ENCODE measurements at regions not wholly inside any gene's neighbourhood (a gene's known extent, or its start where the extent isn't known, plus 50 kb on each side); places are given as distances from the start of the nearest gene placed in this dataset.

DNA sequence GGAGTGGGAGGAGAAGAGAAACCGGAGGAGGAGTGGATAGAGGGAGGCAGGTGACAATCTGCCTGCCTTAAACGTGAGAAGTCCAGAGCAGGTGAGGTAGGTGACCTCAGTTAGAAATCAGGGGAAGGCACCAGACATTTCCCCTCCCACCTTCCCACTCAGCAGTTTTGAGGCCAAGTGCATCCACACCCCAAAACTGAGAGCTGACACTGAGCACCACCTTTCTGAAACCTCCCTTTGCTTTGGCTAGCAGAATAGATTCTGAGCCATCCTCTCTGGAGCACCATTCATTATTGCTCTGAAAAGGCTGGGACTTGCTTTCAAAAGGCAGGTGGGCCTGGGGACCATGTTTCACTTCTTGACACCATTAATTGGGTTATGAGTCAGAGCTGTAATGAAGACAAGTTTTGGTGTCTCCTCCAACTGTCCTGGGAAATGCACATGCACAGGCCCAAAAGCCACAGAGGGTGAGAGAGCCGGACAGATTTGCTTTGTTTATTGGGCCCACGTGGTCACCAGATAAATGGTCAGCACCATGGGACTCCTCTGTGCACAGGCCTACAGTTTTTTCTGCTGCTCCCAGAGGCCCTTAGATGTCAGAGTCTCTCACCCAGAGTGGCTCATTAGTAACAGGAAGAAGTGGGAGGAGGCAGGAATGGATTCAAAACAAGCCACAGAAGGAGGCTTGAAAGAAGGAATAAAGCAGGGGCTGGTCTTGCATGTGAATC, 314.7 kb downstream of the TLE1 start:
- Histone ChIP-seq H3K27ac (ENCODE audit: low read depth in 1 of 3, low read length in 2 of 3) (no peak overlapping the region), H3K27me3 (ENCODE audit: control insufficient read depth in 3 of 3, insufficient read depth in 3 of 3, low read length in 3 of 3) (no peaks in the 10 kb centered on the region), H3K4me1 (ENCODE audit: control insufficient read depth in 3 of 3, insufficient read depth in 2 of 3, low read depth in 1 of 3, low read length in 2 of 3) (no peaks in the 10 kb centered on the region), H3K9me3 (ENCODE audit: control insufficient read depth in 2 of 2, insufficient read depth in 1 of 2, low read depth in 1 of 2, low read length in 1 of 2) (no peaks in the 10 kb centered on the region), H3K4me3 (ENCODE audit: low read depth in 1 of 3, low read length in 3 of 3) (no peak overlapping the region), H3K36me3 (ENCODE audit: control insufficient read depth in 3 of 3, insufficient read depth in 2 of 3, low read depth in 1 of 3, low read length in 3 of 3) (no peaks in the 10 kb centered on the region)
- FAIRE-seq (no peak), DNase-seq (no peak)
- WGBS, 3 donors, result 46 to 68% (median 55%) methylated on average over 4 of the region's 4 CpGs

GRCh38 chr9:81373294-81373693, 316.1 kb downstream of the TLE1 start:
- Histone ChIP-seq H3K4me3 (ENCODE audit: low read depth in 1 of 3, low read length in 3 of 3) (no peak overlapping the region), H3K27ac (ENCODE audit: low read depth in 1 of 3, low read length in 2 of 3) (no peak overlapping the region), H3K36me3 (ENCODE audit: control insufficient read depth in 3 of 3, insufficient read depth in 2 of 3, low read depth in 1 of 3, low read length in 3 of 3) (no peaks in the 10 kb centered on the region), H3K27me3 (ENCODE audit: control insufficient read depth in 3 of 3, insufficient read depth in 3 of 3, low read length in 3 of 3) (no peaks in the 10 kb centered on the region), H3K9me3 (ENCODE audit: control insufficient read depth in 2 of 2, insufficient read depth in 1 of 2, low read depth in 1 of 2, low read length in 1 of 2) (no peaks in the 10 kb centered on the region), H3K4me1 (ENCODE audit: control insufficient read depth in 3 of 3, insufficient read depth in 2 of 3, low read depth in 1 of 3, low read length in 2 of 3) (no peaks in the 10 kb centered on the region)
- FAIRE-seq (no peak), DNase-seq (no peak)
- 67 to 80% (median 71%) methylated on average over 4 of the region's 4 CpGs for WGBS, 3 donors

DNA sequence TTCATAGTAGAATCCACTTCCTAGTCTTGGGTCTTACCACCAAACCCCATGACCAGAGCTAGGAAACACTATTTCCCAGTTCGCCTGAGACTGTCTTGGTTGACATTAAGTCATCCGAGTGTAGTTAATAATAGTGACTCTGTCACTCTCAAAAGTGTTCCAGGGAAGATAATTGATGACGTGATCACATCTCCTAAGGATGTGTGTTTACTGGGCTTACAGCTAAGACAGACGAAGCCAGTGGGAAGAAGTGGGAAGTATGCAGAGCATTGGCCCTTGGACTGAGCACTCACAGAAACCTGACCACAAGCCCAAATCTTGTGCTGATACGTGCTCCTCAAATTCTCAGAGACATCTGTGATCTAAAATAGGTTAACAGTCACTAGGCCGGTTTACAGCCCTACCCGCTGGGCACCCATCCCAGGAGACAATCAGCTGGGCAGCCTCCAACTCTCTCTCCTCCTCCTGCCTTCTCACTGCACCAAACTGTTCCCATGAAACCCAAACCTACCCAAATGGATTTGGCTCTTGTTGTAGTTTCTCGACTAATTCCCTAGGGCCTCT, 316.6 kb downstream of the TLE1 start:
- Histone ChIP-seq H3K27ac (ENCODE audit: low read depth in 1 of 3, low read length in 2 of 3) (no peak overlapping the region), H3K36me3 (ENCODE audit: control insufficient read depth in 3 of 3, insufficient read depth in 2 of 3, low read depth in 1 of 3, low read length in 3 of 3) (no peaks in the 10 kb centered on the region), H3K27me3 (ENCODE audit: control insufficient read depth in 3 of 3, insufficient read depth in 3 of 3, low read length in 3 of 3) (no peaks in the 10 kb centered on the region), H3K9me3 (ENCODE audit: control insufficient read depth in 2 of 2, insufficient read depth in 1 of 2, low read depth in 1 of 2, low read length in 1 of 2) (no peaks in the 10 kb centered on the region), H3K4me3 (ENCODE audit: low read depth in 1 of 3, low read length in 3 of 3) (no peak overlapping the region), H3K4me1 (ENCODE audit: control insufficient read depth in 3 of 3, insufficient read depth in 2 of 3, low read depth in 1 of 3, low read length in 2 of 3) (no peaks in the 10 kb centered on the region)
- FAIRE-seq (no peak), DNase-seq (no peak)
- WGBS, 3 donors, result 69 to 78% (median 76%) methylated on average over 8 of the region's 8 CpGs

DNA sequence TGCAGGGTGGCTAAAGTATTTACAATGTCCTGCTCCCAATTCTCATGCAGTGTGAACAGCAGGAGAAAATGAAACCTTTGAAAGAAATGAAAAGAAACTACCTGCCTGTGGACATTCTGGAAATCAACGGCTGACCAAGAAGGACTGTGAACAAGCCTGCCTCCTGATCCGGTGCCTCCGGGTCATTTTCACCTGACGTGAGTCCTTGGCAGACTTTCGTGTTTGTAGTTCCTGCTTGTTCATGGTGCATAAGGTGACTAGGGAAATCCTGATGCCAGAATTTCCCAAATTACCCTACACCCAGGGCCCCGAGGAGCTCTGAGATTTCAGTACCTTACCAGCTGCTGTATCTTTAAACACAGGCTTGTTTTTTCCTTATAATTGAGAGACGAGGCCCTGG, 317.5 kb downstream of the TLE1 start:
- H3K36me3 ChIP-seq (ENCODE audit: control insufficient read depth in 3 of 3, insufficient read depth in 2 of 3, low read depth in 1 of 3, low read length in 3 of 3), result no peaks in the 10 kb centered on the region
- peaks cover 0 to under 1% of the 10 kb centered on the region in 2 donors for H3K9me3 ChIP-seq (ENCODE audit: control insufficient read depth in 2 of 2, insufficient read depth in 1 of 2, low read depth in 1 of 2, low read length in 1 of 2)
- H3K27me3 ChIP-seq (ENCODE audit: control insufficient read depth in 3 of 3, insufficient read depth in 3 of 3, low read length in 3 of 3), result no peaks in the 10 kb centered on the region
- WGBS, 3 donors, result 83 to 86% (median 83%) methylated on average over 7 of the region's 7 CpGs
- H3K4me1 ChIP-seq (ENCODE audit: control insufficient read depth in 3 of 3, insufficient read depth in 2 of 3, low read depth in 1 of 3, low read length in 2 of 3), result no peaks in the 10 kb centered on the region
- H3K4me3 ChIP-seq (ENCODE audit: low read depth in 1 of 3, low read length in 3 of 3), result no peak overlapping the region
- no peak overlapping the region for H3K27ac ChIP-seq (ENCODE audit: low read depth in 1 of 3, low read length in 2 of 3)
- no peak for DNase-seq
- FAIRE-seq, result no peak

GRCh38 chr9:81370650-81371049, 318.7 kb downstream of the TLE1 start:
- no peak overlapping the region for H3K27ac ChIP-seq (ENCODE audit: low read depth in 1 of 3, low read length in 2 of 3)
- H3K4me1 ChIP-seq (ENCODE audit: control insufficient read depth in 3 of 3, insufficient read depth in 2 of 3, low read depth in 1 of 3, low read length in 2 of 3), result no peaks in the 10 kb centered on the region
- H3K36me3 ChIP-seq (ENCODE audit: control insufficient read depth in 3 of 3, insufficient read depth in 2 of 3, low read depth in 1 of 3, low read length in 3 of 3), result no peaks in the 10 kb centered on the region
- 43 to 66% (median 56%) methylated on average over 7 of the region's 7 CpGs for WGBS, 3 donors
- DNase-seq (no peak), FAIRE-seq (no peak)
- no peaks in the 10 kb centered on the region for H3K27me3 ChIP-seq (ENCODE audit: control insufficient read depth in 3 of 3, insufficient read depth in 3 of 3, low read length in 3 of 3)
- H3K4me3 ChIP-seq (ENCODE audit: low read depth in 1 of 3, low read length in 3 of 3), result no peak overlapping the region
- H3K9me3 ChIP-seq (ENCODE audit: control insufficient read depth in 2 of 2, insufficient read depth in 1 of 2, low read depth in 1 of 2, low read length in 1 of 2), result peaks cover 0 to 2% of the 10 kb centered on the region in 2 donors

GRCh38 chr9:81370096-81370495, 319.3 kb downstream of the TLE1 start:
- H3K9me3 ChIP-seq (ENCODE audit: control insufficient read depth in 2 of 2, insufficient read depth in 1 of 2, low read depth in 1 of 2, low read length in 1 of 2), result peaks cover 0 to 2% of the 10 kb centered on the region in 2 donors
- FAIRE-seq, result no peak
- H3K27ac ChIP-seq (ENCODE audit: low read depth in 1 of 3, low read length in 2 of 3), result no peak overlapping the region
- WGBS, 3 donors, result 40 to 61% (median 41%) methylated on average over 3 of the region's 3 CpGs
- no peaks in the 10 kb centered on the region for H3K36me3 ChIP-seq (ENCODE audit: control insufficient read depth in 3 of 3, insufficient read depth in 2 of 3, low read depth in 1 of 3, low read length in 3 of 3)
- H3K27me3 ChIP-seq (ENCODE audit: control insufficient read depth in 3 of 3, insufficient read depth in 3 of 3, low read length in 3 of 3), result no peaks in the 10 kb centered on the region
- no peak overlapping the region for H3K4me3 ChIP-seq (ENCODE audit: low read depth in 1 of 3, low read length in 3 of 3)
- no peaks in the 10 kb centered on the region for H3K4me1 ChIP-seq (ENCODE audit: control insufficient read depth in 3 of 3, insufficient read depth in 2 of 3, low read depth in 1 of 3, low read length in 2 of 3)
- no peak for DNase-seq

DNA sequence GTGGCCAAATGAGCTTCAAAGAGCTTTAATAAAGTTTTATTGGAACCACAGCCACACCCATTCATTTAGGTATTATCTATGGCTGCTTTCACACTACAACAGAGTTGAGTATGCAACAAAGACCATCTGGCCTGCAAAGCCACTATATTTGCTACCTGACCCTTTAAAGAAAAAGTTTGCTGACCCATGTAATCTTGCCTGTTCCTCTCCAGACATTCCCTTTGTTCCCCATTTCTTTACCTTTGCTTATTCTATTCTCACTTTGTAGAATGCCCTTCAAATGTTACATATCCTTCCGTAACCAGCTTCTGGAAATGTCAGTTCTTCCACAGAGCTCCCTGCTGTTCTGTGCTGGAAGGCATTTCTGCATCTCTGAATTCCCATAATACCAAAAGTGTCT, 320.2 kb downstream of the TLE1 start:
- peaks cover 0 to 2% of the 10 kb centered on the region in 2 donors for H3K9me3 ChIP-seq (ENCODE audit: control insufficient read depth in 2 of 2, insufficient read depth in 1 of 2, low read depth in 1 of 2, low read length in 1 of 2)
- DNase-seq, result no peak
- no peak for FAIRE-seq
- no peaks in the 10 kb centered on the region for H3K4me1 ChIP-seq (ENCODE audit: control insufficient read depth in 3 of 3, insufficient read depth in 2 of 3, low read depth in 1 of 3, low read length in 2 of 3)
- WGBS, 3 donors, result 90 to 93% (median 93%) methylated on average over 1 of the region's 1 CpG
- no peak overlapping the region for H3K4me3 ChIP-seq (ENCODE audit: low read depth in 1 of 3, low read length in 3 of 3)
- H3K27me3 ChIP-seq (ENCODE audit: control insufficient read depth in 3 of 3, insufficient read depth in 3 of 3, low read length in 3 of 3), result no peaks in the 10 kb centered on the region
- no peaks in the 10 kb centered on the region for H3K36me3 ChIP-seq (ENCODE audit: control insufficient read depth in 3 of 3, insufficient read depth in 2 of 3, low read depth in 1 of 3, low read length in 3 of 3)
- no peak overlapping the region for H3K27ac ChIP-seq (ENCODE audit: low read depth in 1 of 3, low read length in 2 of 3)

GRCh38 chr9:81363916-81364480, 325.3 kb downstream of the TLE1 start:
- Histone ChIP-seq H3K36me3 (ENCODE audit: control insufficient read depth in 3 of 3, insufficient read depth in 2 of 3, low read depth in 1 of 3, low read length in 3 of 3) (no peaks in the 10 kb centered on the region), H3K27me3 (ENCODE audit: control insufficient read depth in 3 of 3, insufficient read depth in 3 of 3, low read length in 3 of 3) (no peaks in the 10 kb centered on the region), H3K27ac (ENCODE audit: low read depth in 1 of 3, low read length in 2 of 3) (no peak overlapping the region), H3K9me3 (ENCODE audit: control insufficient read depth in 2 of 2, insufficient read depth in 1 of 2, low read depth in 1 of 2, low read length in 1 of 2) (peaks cover 0 to 2% of the 10 kb centered on the region in 2 donors), H3K4me3 (ENCODE audit: low read depth in 1 of 3, low read length in 3 of 3) (no peak overlapping the region), H3K4me1 (ENCODE audit: control insufficient read depth in 3 of 3, insufficient read depth in 2 of 3, low read depth in 1 of 3, low read length in 2 of 3) (no peaks in the 10 kb centered on the region)
- no peak for FAIRE-seq
- 66 to 87% (median 81%) methylated on average over 6 of the region's 6 CpGs for WGBS, 3 donors
- DNase-seq, result no peak
